HepG2 (cell line): ENCODE measurements at regions not wholly inside any gene's neighbourhood (a gene's known extent, or its start where the extent isn't known, plus 50 kb on each side); places are given as distances from the start of the nearest gene placed in this dataset.

Experiments
- ATAC-seq: fragments of 200-7000 bp; cut with Tn5 transposase; 3 replicates; pipeline ENCODE4 v1.9.1; 2020; ENCODE audit warnings: mild to moderate bottlenecking, moderate library complexity
- BruUV-seq: library from RNA; stranded (reverse); fragments of 400-500 nt; replicated peaks from 2 replicates; lab custom pipeline; 2021; lab: Mats Ljungman, UMichigan
- CTCF ChIA-PET: fragments of 300-600 bp; formaldehyde crosslinking; extraction: SDS; loops from one replicate; lab custom pipeline; 2021; ENCODE audit warnings: low total read pairs, inconsistent platforms, low intra/inter-chr PET ratio; lab: Yijun Ruan, JAX
- POLR2A ChIA-PET: fragments of 350-600 bp; sonication (Branson Sonifier 250); formaldehyde crosslinking; loops from one replicate; lab custom pipeline; 2020; ENCODE audit warnings: antibody characterized with exemption, inconsistent platforms; lab: Yijun Ruan, JAX
- DNase-seq: peaks from one replicate; pipeline ENCODE4 v3.0.0-alpha.2; 2015; ENCODE audit warnings: low spot score
- FAIRE-seq: peaks from 3 replicates; lab custom pipeline; 2011; peaks lifted over from hg19 to GRCh38; lab: Jason Lieb, UNC
- H2AFZ ChIP-seq: one replicate; pipeline ENCODE4 v1.6.1; 2011; ENCODE audit warnings: low read length, inconsistent platforms
- H3K27ac ChIP-seq: fragments of 300-600 bp; 3 replicates; pipeline ENCODE4 v1.8.0; 2011; ENCODE audit warnings: mixed run types, mild to moderate bottlenecking, mixed read lengths, low read length, inconsistent platforms; ENCODE audit not compliant: insufficient read depth; ENCODE audit errors: extremely low read length
- H3K27me3 ChIP-seq, 2 experiments: fragments of 200-600 bp in 1 of 2; 2 replicates in 1 of 2; 3 replicates in 1 of 2; pipeline versions ENCODE4 v1.6.0 to v1.8.0; 2011; ENCODE audit warnings: low read length in 2 of 2, mild to moderate bottlenecking in 2 of 2, moderate library complexity in 2 of 2, inconsistent platforms in 1 of 2; ENCODE audit not compliant: insufficient read depth in 2 of 2, control insufficient read depth in 1 of 2
- H3K36me3 ChIP-seq, 2 experiments: fragments of 200-600 bp in 1 of 2; replicated peaks in 1 of 2; 2 replicates in 1 of 2; 3 replicates in 1 of 2; pipeline versions ENCODE4 v1.5.1 to v1.8.0; 2011; ENCODE audit warnings: low read length in 2 of 2, inconsistent platforms in 1 of 2; ENCODE audit not compliant: insufficient read depth in 2 of 2, control insufficient read depth in 1 of 2
- H3K4me1 ChIP-seq: 2 replicates; pipeline ENCODE4 v1.5.1; 2012; ENCODE audit warnings: low read length, inconsistent platforms; ENCODE audit not compliant: insufficient read depth
- H3K4me2 ChIP-seq: 2 replicates; pipeline ENCODE4 v1.6.0; 2011; ENCODE audit warnings: low read depth, low read length, inconsistent platforms
- H3K4me3 ChIP-seq, 3 experiments: fragments of 200-600 bp in 1 of 3; sonication (generic), shearing (Covaris generic) in 1 of 3; replicated peaks in 1 of 3; 2 replicates each; pipeline ENCODE4 v1.5.1; 2011 to 2016; ENCODE audit warnings: low read length in 3 of 3, inconsistent platforms in 2 of 3, low read depth in 2 of 3, mild to moderate bottlenecking in 2 of 3, control low read depth in 1 of 3, mixed read lengths in 1 of 3; ENCODE audit not compliant: insufficient read depth in 1 of 3
- H3K79me2 ChIP-seq: one replicate; pipeline ENCODE4 v1.6.1; 2011; ENCODE audit warnings: low read length, inconsistent platforms; ENCODE audit not compliant: insufficient read depth
- H3K9ac ChIP-seq: 2 replicates; pipeline ENCODE4 v1.6.0; 2011; ENCODE audit warnings: mild to moderate bottlenecking, low read depth, low read length, inconsistent platforms; ENCODE audit not compliant: insufficient read depth
- H3K9me3 ChIP-seq: 2 replicates; pipeline ENCODE4 v1.5.1; 2012; ENCODE audit warnings: mild to moderate bottlenecking, low read length
- H4K20me1 ChIP-seq: 2 replicates; pipeline ENCODE4 v1.6.0; 2011; ENCODE audit warnings: inconsistent platforms, mild to moderate bottlenecking, low read length, moderate library complexity; ENCODE audit not compliant: insufficient read depth
- DR1 ChIP-seq: sonication (generic); formaldehyde crosslinking; IDR thresholded peaks from 2 replicates; pipeline ENCODE4 v1.8.0; 2021; ENCODE audit warnings: mild to moderate bottlenecking, missing genetic modification reagents, inconsistent platforms
- GATAD1 ChIP-seq: IDR thresholded peaks from 2 replicates; pipeline ENCODE4 v1.6.1; 2016; ENCODE audit warnings: missing genetic modification reagents, missing compliant biosample characterization
- HNRNPH1 ChIP-seq: fragments of 200-400 bp; formaldehyde crosslinking; optimal IDR thresholded peaks from 2 replicates; pipeline ENCODE3; 2017; ENCODE audit warnings: mild to moderate bottlenecking, low read depth, low read length
- MEIS2 ChIP-seq: sonication (generic); formaldehyde crosslinking; IDR thresholded peaks from 2 replicates; pipeline ENCODE4 v1.9.0; 2021; ENCODE audit warnings: mild to moderate bottlenecking, missing genetic modification reagents
- PRMT3 ChIP-seq: sonication (generic); formaldehyde crosslinking; IDR thresholded peaks from 2 replicates; pipeline ENCODE4 v1.8.1; 2022; ENCODE audit warnings: low read depth, mild to moderate bottlenecking, moderate library complexity, missing genetic modification reagents, borderline replicate concordance
- RBAK ChIP-seq: sonication (generic); formaldehyde crosslinking; IDR thresholded peaks from 2 replicates; pipeline ENCODE4 v1.5.1; 2020; ENCODE audit warnings: mild to moderate bottlenecking, missing genetic modification reagents
- ZMYM3 ChIP-seq: sonication (generic); formaldehyde crosslinking; IDR thresholded peaks from 2 replicates; pipeline ENCODE4 v1.5.1; 2020; ENCODE audit warnings: mild to moderate bottlenecking, missing genetic modification reagents
- ZNF703 ChIP-seq: sonication (generic); formaldehyde crosslinking; IDR thresholded peaks from 2 replicates; pipeline ENCODE4 v1.5.1; 2020; ENCODE audit warnings: missing genetic modification reagents, mild to moderate bottlenecking, moderate library complexity, borderline replicate concordance
- WGBS: methylation state at CpG from one replicate; pipeline ENCODE4 v1.1.6; 2017; ENCODE audit warnings: low lambda C conversion rate; 5-methylcytosine and 5-hydroxymethylcytosine counted together
- in situ Hi-C: cut with HindIII; loops from 2 replicates; pipeline ENCODE4 v1.10.0; 2017; ENCODE audit warnings: low pct_unique_long_range_greater_than_20kb; ENCODE audit not compliant: extremely low pct_ligation_motif_present
- intact Hi-C: fragments of 100-400 bp; cut with micrococcal nuclease; formaldehyde crosslinking; loops from one replicate; pipeline ENCODE4 v1.10.0; 2022; ENCODE audit not compliant: unreplicated experiment
- TF ChIP-seq, protein P1 (sequence below): IDR thresholded peaks from 2 replicates; pipeline ENCODE4 v1.6.1; 2016; ENCODE audit warnings: low read depth
- TF ChIP-seq, protein P2 (sequence below): IDR thresholded peaks from 2 replicates; pipeline ENCODE4 v1.6.1; 2016; ENCODE audit warnings: missing biosample characterization, missing genetic modification reagents, low read depth
- TF ChIP-seq, protein P3 (sequence below): sonication (generic); formaldehyde crosslinking; IDR thresholded peaks from 2 replicates; pipeline ENCODE4 v1.4.0; 2020; ENCODE audit warnings: missing genetic modification reagents

DNA sequence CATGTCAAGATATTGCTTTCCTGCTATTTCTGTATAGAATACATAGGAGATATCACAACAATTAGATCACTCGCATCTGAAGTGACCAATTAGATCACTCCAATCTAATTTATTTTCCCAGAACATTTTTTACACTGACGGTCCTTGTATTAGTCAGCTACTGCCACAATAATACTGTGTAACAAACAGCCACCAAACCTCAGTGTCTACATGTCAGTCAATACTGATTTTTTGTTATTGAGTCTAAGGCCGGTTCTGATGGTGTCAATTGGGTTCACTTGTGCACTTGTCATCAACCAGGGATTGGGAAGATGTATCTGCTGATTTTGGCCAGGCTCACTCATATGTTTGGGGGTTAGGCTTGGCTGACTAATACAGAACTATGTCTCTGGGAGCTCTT lies 275.9 kb upstream of the NFE2L3 start:
- Histone ChIP-seq H3K9me3 (no peaks in the 10 kb centered on the region), H3K4me1 (no peaks in the 10 kb centered on the region), H3K4me3 (no peak overlapping the region)
- no peak for TF ChIP-seq DR1
- 0 out of 2 replicates have a peak, but pooled peaks have one; percentile 24 for TF ChIP-seq RBAK (CRISPR knock-in tag)
- TF ChIP-seq, all 625 proteins: peak for 1
- WGBS = 21% methylated on average over 3 of the region's 3 CpGs
- DNase-seq = no peak
- intact Hi-C loops (no loop called here), in situ Hi-C loops (loop anchor here (25.0 kb wide), 1 partner anchor 411 kb away; the partner anchor contains the start of gene SNX10)
- no peak overlapping the region for H3K9ac ChIP-seq
- ATAC-seq = no peak
- H2AFZ ChIP-seq = no peak overlapping the region
- no peak overlapping the region for H3K27ac ChIP-seq
- no peak overlapping the region for H3K4me2 ChIP-seq
- H4K20me1 ChIP-seq = no peaks in the 10 kb centered on the region
- no peaks in the 10 kb centered on the region for H3K79me2 ChIP-seq
- H3K36me3 ChIP-seq = no peaks in the 10 kb centered on the region
- no peaks in the 10 kb centered on the region for H3K27me3 ChIP-seq
- no TSS peak for BruUV-seq
- no peak for FAIRE-seq
- POLR2A ChIA-PET = no interaction called here
- CTCF ChIA-PET = no interaction called here

DNA sequence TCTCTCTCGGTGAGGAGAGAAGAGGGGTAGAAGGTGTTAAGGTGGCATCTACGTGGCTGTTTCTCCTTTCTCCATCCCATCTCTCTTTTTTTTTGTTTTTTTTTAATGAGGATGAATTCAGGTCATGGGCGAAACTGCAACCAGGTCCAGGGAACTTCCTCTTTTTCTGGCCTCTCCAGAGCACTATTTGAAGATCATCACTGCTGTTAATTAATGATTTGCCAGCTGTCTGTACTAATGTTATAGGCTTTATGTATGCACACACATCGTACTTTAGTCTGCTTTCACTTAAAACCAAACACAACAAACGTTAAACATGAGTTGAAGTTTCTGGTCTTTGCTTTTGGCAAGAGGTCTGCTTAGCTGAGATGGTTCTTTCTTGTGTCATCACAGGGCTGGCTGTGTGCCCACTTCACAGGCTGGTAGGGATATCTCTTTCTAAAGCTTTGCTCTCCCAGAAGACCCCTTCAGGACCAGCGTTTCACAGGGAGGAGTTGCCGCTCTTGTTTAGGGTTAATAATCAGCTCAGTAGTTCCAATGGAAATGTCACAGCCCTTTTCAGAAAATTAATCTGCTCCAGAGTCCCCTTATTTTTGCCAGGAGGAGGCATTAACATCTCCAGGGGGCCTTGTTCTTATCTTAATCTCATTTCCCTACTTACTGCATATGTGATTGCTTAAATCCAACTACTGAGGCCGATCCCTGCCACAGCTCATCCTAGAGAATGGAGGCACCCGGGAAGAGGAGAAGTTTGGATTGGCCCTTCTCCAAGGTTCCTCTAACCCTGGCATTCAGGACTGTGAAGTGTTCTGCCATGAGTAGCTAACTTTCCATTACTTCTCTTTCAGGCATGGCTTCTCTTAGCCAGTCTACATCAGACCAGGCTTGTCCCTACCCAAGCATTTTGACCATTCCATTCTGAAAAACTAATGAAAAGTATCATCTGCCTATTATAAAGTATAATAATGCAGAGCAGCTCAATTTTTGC lies 273.9 kb upstream of the NFE2L3 start:
- WGBS = 6% methylated on average over 9 of the region's 9 CpGs
- Histone ChIP-seq H3K4me1 (no peaks in the 10 kb centered on the region), H3K4me3 (no peak overlapping the region), H3K27me3 (peaks cover 0 to 9% of the 10 kb centered on the region in 2 experiments; a peak in 1 of 5 replicates), H3K9me3 (no peaks in the 10 kb centered on the region), H3K9ac (no peak overlapping the region), H3K27ac (no peak overlapping the region), H3K4me2 (no peak overlapping the region), H3K79me2 (no peaks in the 10 kb centered on the region), H3K36me3 (no peaks in the 10 kb centered on the region), H2AFZ (no peak overlapping the region), H4K20me1 (no peaks in the 10 kb centered on the region)
- no TSS peak for BruUV-seq
- in situ Hi-C loops = loop anchor here (25.0 kb wide), 1 partner anchor 409 kb away; the partner anchor contains the start of gene SNX10
- ChIA-PET CTCF (no interaction called here), POLR2A (no interaction called here)
- FAIRE-seq = no peak
- DNase-seq = no peak
- no peak for ATAC-seq
- intact Hi-C loops = no loop called here
- TF ChIP-seq PRMT3 (CRISPR knock-in tag) (no peak), HNRNPH1 (no peak), GATAD1 (CRISPR knock-in tag) (no peak), ZMYM3 (CRISPR knock-in tag) (no peak), ZNF703 (CRISPR knock-in tag) (no peak), MEIS2 (CRISPR knock-in tag) (no peak)
- TF ChIP-seq, protein P1, sequence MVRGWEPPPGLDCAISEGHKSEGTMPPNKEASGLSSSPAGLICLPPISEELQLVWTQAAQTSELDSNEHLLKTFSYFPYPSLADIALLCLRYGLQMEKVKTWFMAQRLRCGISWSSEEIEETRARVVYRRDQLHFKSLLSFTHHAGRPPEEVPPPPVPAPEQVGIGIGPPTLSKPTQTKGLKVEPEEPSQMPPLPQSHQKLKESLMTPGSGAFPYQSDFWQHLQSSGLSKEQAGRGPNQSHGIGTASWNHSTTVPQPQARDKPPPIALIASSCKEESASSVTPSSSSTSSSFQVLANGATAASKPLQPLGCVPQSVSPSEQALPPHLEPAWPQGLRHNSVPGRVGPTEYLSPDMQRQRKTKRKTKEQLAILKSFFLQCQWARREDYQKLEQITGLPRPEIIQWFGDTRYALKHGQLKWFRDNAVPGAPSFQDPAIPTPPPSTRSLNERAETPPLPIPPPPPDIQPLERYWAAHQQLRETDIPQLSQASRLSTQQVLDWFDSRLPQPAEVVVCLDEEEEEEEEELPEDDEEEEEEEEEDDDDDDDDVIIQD (CRISPR knock-in tag) = no peak
- TF ChIP-seq, protein P2, sequence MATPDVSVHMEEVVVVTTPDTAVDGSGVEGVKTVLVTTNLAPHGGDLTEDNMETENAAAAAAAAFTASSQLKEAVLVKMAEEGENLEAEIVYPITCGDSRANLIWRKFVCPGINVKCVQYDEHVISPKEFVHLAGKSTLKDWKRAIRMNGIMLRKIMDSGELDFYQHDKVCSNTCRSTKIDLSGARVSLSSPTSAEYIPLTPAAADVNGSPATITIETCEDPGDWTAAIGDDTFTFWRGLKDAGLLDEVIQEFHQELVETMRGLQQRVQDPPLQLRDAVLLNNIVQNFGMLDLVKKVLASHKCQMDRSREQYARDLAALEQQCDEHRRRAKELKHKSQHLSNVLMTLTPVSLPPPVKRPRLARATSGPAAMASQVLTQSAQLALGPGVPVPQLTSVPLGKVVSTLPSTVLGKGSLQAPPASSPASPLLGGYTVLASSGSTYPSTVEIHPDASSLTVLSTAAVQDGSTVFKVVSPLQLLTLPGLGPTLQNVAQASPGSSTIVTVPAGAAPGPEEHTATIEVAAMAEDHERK (CRISPR knock-in tag) = no peak
- TF ChIP-seq, protein P3, sequence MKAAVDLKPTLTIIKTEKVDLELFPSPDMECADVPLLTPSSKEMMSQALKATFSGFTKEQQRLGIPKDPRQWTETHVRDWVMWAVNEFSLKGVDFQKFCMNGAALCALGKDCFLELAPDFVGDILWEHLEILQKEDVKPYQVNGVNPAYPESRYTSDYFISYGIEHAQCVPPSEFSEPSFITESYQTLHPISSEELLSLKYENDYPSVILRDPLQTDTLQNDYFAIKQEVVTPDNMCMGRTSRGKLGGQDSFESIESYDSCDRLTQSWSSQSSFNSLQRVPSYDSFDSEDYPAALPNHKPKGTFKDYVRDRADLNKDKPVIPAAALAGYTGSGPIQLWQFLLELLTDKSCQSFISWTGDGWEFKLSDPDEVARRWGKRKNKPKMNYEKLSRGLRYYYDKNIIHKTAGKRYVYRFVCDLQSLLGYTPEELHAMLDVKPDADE (CRISPR knock-in tag) = no peak
